HFF-Myc (cell line): ENCODE measurements at regions not wholly inside any gene's neighbourhood (a gene's known extent, or its start where the extent isn't known, plus 50 kb on each side); places are given as distances from the start of the nearest gene placed in this dataset.

Experiments used
- DNase-seq: peaks from one replicate; pipeline ENCODE4 v3.0.0-alpha.2; 2011; ENCODE audit warnings: low read depth; ENCODE audit errors: extremely low read depth
- H3K4me3 ChIP-seq: replicated peaks from 2 replicates; pipeline ENCODE4 v1.5.1; 2011; ENCODE audit warnings: low read depth, mild to moderate bottlenecking, control low read depth, low read length
- TF ChIP-seq, protein P1 (sequence below): IDR thresholded peaks from 2 replicates; pipeline ENCODE4 v1.5.1; 2012; ENCODE audit warnings: mild to moderate bottlenecking, low read depth, low read length, control low read depth; ENCODE audit errors: missing control alignments

DNA sequence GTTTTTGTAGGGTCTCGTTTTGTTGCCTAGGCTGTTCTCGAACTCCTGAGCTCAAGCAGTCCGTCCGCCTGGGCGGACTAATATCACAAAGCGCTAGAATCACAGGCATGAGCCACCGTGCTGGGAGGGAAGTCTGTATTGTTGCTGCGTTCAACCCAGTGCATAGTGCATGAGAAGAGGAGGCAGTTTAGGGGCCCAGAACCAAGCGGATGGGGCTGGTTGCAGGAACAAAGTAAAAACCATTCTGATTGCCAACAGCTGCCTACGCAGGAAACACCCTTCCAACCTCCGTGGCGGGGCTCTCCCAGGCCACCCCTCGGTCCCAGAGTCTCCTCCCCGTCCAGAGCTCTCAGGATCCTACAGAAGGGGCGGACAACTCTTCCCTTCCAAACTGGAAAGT is 87.1 kb downstream of the ANXA2R start:
- TF ChIP-seq, protein P1, sequence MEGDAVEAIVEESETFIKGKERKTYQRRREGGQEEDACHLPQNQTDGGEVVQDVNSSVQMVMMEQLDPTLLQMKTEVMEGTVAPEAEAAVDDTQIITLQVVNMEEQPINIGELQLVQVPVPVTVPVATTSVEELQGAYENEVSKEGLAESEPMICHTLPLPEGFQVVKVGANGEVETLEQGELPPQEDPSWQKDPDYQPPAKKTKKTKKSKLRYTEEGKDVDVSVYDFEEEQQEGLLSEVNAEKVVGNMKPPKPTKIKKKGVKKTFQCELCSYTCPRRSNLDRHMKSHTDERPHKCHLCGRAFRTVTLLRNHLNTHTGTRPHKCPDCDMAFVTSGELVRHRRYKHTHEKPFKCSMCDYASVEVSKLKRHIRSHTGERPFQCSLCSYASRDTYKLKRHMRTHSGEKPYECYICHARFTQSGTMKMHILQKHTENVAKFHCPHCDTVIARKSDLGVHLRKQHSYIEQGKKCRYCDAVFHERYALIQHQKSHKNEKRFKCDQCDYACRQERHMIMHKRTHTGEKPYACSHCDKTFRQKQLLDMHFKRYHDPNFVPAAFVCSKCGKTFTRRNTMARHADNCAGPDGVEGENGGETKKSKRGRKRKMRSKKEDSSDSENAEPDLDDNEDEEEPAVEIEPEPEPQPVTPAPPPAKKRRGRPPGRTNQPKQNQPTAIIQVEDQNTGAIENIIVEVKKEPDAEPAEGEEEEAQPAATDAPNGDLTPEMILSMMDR: no peak
- DNase-seq: no peak
- no peak overlapping the region for H3K4me3 ChIP-seq

DNA sequence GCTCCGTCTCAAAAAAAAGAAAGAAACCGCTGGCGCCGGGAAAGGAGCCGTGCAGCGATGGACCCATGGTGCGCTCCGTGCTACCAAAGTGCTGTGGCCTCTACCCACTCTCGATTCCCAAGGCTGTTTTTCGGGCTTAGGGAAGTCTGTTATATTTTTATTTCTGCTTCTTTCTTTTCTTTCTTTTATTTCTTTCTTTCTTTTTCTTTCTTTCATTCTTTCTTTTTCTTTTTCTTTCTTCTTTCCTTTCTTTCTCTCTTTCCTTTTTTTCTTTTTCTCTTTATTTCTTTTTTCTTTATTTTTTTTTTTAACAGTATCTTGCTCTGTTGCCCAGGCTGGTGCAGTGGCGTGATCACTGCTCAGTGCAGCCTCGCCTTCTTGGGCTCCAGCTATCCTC is 87.5 kb downstream of the ANXA2R start:
- TF ChIP-seq, protein P1: no peak
- H3K4me3 ChIP-seq: 0 out of 2 replicates have a peak overlapping the region, but pooled peaks have one; percentile 25
- no peak for DNase-seq

DNA sequence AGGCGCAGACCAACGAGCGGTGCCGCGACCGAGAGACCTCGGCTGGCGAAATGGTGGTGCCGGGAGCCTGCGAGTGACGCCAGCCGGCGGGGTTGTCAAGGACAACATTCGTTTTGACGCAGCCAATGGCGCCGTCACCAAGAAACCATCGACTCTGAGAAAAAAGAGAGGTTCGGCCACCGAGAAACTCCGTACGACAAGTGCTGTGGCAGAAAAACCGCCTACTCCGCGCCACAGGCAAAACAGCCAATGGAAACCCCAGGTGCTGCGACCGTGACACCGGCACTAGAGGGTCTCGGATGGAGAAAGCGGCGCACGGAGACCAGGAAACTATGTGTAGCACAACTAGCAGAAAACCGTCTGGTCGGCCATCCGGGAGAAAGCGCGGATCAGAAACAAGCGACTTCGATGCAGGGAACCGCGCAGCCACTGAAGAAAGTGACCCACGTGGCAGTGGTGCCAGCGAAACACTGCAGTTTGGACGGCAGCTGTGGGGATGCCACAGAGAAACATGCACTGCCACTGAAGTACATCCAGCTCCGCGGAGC is 88.8 kb downstream of the ANXA2R start:
- DNase-seq: no peak
- H3K4me3 ChIP-seq: peak overlapping the region; percentile 41
- TF ChIP-seq, protein P1: no peak

DNA sequence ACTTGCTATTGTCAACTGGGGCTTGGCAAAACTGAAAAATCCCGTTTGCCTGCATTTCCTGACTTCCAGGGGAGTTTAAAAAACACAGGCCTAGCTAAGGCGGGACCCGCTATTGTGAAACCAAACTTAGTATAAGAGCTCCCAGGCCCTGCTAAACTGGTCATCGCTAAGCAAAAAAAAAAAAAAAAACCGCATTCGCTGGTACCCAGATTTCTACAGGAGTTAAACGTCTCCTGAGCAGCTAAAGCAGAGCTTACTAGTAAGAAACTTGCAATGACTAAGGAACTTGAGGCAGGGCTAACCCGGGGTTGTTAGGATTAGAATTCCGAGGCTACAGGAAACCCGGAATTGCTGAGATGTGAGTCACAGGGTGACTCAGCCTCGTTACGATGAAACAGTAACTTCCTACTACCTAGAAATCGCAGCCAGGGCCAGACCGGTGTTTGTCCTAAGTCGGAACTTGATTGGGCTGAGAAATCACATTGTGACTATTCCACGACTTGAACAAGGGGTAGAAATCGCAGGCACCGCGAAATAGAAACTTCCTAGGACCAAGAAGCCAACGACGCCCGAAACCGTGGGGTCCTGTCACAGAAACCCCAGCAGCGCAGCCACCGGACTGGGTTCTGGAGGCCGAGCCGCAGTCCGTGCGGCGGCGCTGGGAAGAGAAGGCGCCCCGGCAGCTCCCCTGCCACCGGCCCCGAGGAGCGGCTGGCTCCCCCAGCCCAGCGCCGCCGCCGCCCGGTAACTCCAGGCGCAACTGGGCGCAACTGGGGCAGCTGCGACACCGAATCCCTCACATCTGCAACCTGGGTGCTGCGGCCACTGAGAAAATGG is 89.4 kb downstream of the ANXA2R start:
- peak overlapping the region; percentile 41 for H3K4me3 ChIP-seq
- DNase-seq: peak; percentile 99
- TF ChIP-seq, protein P1: no peak

DNA sequence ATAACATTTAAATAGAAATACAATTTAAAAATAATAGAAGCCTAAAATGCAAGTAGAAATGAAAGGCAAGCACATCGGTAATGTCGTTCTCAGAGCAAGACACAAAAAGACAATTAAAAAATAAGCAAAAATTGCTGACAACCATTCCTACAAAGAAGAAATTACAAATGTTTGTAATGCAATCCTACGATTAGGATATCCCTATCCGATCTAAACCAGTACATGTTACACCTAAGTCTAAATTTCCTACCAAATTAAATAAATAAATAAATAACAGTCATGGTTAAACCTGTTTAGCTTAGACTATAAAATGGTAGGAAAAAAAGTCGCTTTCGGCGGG is 90.0 kb downstream of the ANXA2R start:
- H3K4me3 ChIP-seq: peak overlapping the region; percentile 41
- no peak for DNase-seq
- TF ChIP-seq, protein P1: no peak

DNA sequence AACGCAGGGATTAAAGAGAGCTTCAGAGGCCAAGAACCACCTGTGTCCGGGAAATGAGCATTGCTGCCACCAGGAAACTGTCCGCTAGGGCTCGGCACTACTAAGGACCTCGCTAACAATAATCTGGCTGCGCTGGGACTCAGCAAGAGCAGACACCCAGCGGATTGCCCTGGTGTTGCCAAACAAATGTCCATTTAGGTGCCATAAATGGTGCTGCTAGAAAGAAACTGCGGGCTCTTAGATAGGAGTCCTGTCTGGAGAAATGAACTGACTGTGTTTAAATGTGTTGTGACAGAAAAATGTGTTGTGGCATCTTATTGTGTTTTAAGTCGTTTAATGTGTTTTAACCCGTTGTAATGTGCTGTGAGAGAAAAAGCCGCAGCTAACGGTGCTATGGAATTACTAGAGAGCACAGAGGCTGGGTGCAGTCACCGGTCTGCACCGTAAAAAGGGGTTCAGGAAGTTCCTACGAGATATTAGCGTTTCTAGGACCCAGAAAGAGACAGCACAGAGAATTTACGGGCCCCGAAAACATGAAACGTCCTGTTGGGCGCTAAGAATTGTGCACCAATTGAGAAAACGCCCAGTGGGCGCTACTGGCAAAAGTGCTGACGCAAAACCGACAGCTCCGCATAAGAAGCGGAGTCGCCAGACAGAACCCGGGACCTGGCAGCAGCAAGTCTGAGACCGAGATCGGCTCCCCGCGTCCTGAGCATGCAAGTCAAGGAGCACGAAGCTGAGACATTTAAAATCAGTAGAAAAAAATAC is 90.6 kb downstream of the ANXA2R start:
- peak; percentile 54 for DNase-seq
- H3K4me3 ChIP-seq: peak overlapping the region; percentile 41
- TF ChIP-seq, protein P1: peak; percentile 42
